ENCODE measurements at regions not wholly inside any gene's neighbourhood (a gene's known extent, or its start where the extent isn't known, plus 50 kb on each side); places are given as distances from the start of the nearest gene placed in this dataset.

- Histone ChIP-seq H3K27ac (no peak overlapping the region), H3K4me1 (ENCODE audit: insufficient read depth) (peaks cover 2% of the 10 kb centered on the region), H4K20me1 (ENCODE audit: insufficient read depth, poor library complexity, severe bottlenecking) (no peaks in the 10 kb centered on the region), H3K27me3 (no peaks in the 10 kb centered on the region), H3K36me3 (replicated peaks; ENCODE audit: insufficient read depth, low read depth) (no peaks in the 10 kb centered on the region), H3K9me3 (ENCODE audit: low read depth) (no peaks in the 10 kb centered on the region), H2AFZ (no peak overlapping the region), H3K9me2 (replicated peaks; ENCODE audit: insufficient read depth) (no peaks in the 10 kb centered on the region), H3K4me3 (no peak overlapping the region), H3K4me2 (no peak overlapping the region), H3K79me2 (no peaks in the 10 kb centered on the region)
- WGBS (ENCODE audit: low lambda C conversion rate, missing lambda C conversion rate), result 100% methylated on average over 2 of the region's 2 CpGs
- DNase-seq (ENCODE audit: low spot score), result no peak
- no peak for TF ChIP-seq EZH2phosphoT487 (IDR thresholded peaks at IDR 0.05; ENCODE audit: low read depth, severe bottlenecking, unreplicated experiment)
- no peak for TF ChIP-seq CTCF (IDR thresholded peaks at IDR 0.05; ENCODE audit: poor library complexity)
- no peak for TF ChIP-seq EZH2 (IDR thresholded peaks at IDR 0.05; ENCODE audit: borderline replicate concordance)
These were observed 58.5 kb upstream of the PRDM8 start for GRCh38 chr4:80138551-80139538.

- 95% methylated on average over 5 of the region's 5 CpGs for WGBS (ENCODE audit: low lambda C conversion rate, missing lambda C conversion rate)
- Histone ChIP-seq H3K4me3 (no peak overlapping the region), H3K9me3 (ENCODE audit: low read depth) (no peaks in the 10 kb centered on the region), H3K79me2 (no peaks in the 10 kb centered on the region), H3K9me2 (replicated peaks; ENCODE audit: insufficient read depth) (no peaks in the 10 kb centered on the region), H3K4me1 (ENCODE audit: insufficient read depth) (peaks cover 2% of the 10 kb centered on the region), H4K20me1 (ENCODE audit: insufficient read depth, poor library complexity, severe bottlenecking) (no peaks in the 10 kb centered on the region), H3K27ac (no peak overlapping the region), H3K36me3 (replicated peaks; ENCODE audit: insufficient read depth, low read depth) (no peaks in the 10 kb centered on the region), H3K4me2 (no peak overlapping the region), H2AFZ (no peak overlapping the region), H3K27me3 (no peaks in the 10 kb centered on the region)
- TF ChIP-seq EZH2phosphoT487 (IDR thresholded peaks at IDR 0.05; ENCODE audit: low read depth, severe bottlenecking, unreplicated experiment) (no peak), CTCF (IDR thresholded peaks at IDR 0.05; ENCODE audit: poor library complexity) (no peak), EZH2 (IDR thresholded peaks at IDR 0.05; ENCODE audit: borderline replicate concordance) (no peak)
- no peak for DNase-seq (ENCODE audit: low spot score)
These were observed 59.7 kb upstream of the PRDM8 start for GRCh38 chr4:80137631-80138030.

GRCh38 chr4:80136270-80136669, 61.0 kb upstream of the PRDM8 start:
- Histone ChIP-seq H3K9me2 (replicated peaks; ENCODE audit: insufficient read depth) (no peaks in the 10 kb centered on the region), H3K36me3 (replicated peaks; ENCODE audit: insufficient read depth, low read depth) (no peaks in the 10 kb centered on the region), H3K9me3 (ENCODE audit: low read depth) (no peaks in the 10 kb centered on the region), H3K4me1 (ENCODE audit: insufficient read depth) (peaks cover 2% of the 10 kb centered on the region), H3K79me2 (no peaks in the 10 kb centered on the region), H3K4me3 (no peak overlapping the region), H3K4me2 (no peak overlapping the region), H3K27ac (no peak overlapping the region), H3K27me3 (no peaks in the 10 kb centered on the region), H4K20me1 (ENCODE audit: insufficient read depth, poor library complexity, severe bottlenecking) (no peaks in the 10 kb centered on the region), H2AFZ (no peak overlapping the region)
- 73% methylated on average over 1 of the region's 1 CpG for WGBS (ENCODE audit: low lambda C conversion rate, missing lambda C conversion rate)
- TF ChIP-seq CTCF (IDR thresholded peaks at IDR 0.05; ENCODE audit: poor library complexity) (no peak), EZH2phosphoT487 (IDR thresholded peaks at IDR 0.05; ENCODE audit: low read depth, severe bottlenecking, unreplicated experiment) (no peak), EZH2 (IDR thresholded peaks at IDR 0.05; ENCODE audit: borderline replicate concordance) (no peak)
- DNase-seq (ENCODE audit: low spot score), result no peak
